Tibial artery (tissue), 4 donors: ENCODE measurements at regions not wholly inside any gene's neighbourhood (a gene's known extent, or its start where the extent isn't known, plus 50 kb on each side); places are given as distances from the start of the nearest gene placed in this dataset.

Experiments used
- DNase-seq, 2 donors: peaks; one replicate each; pipeline ENCODE4 v3.0.0-alpha.2; 2019
- H3K27ac ChIP-seq, 2 donors: fragments of 200-600 bp; sonication (generic) in 1 of 2; 1 replicate in 1 of 2; 2 replicates in 1 of 2; pipeline ENCODE4 v1.5.1; 2018 to 2019; ENCODE audit warnings: mild to moderate bottlenecking in 1 of 2
- H3K27me3 ChIP-seq, 2 donors: fragments of 200-600 bp; sonication (generic) in 1 of 2; one replicate each; pipeline versions ENCODE4 v1.5.1 to v1.6.0; 2016 to 2019
- H3K36me3 ChIP-seq, 3 donors: fragments of 200-600 bp; sonication (generic) in 2 of 3; one replicate each; pipeline ENCODE4 v1.5.1; 2016 to 2019; ENCODE audit warnings: mild to moderate bottlenecking in 2 of 3
- H3K4me1 ChIP-seq, 4 donors: fragments of 200-600 bp; sonication (generic) in 2 of 4; 1 replicate in 3 of 4; 2 replicates in 1 of 4; pipeline ENCODE4 v1.5.1; 2016 to 2019
- H3K4me3 ChIP-seq, 2 donors: fragments of 200-600 bp; sonication (generic) in 1 of 2; 1 replicate in 1 of 2; 2 replicates in 1 of 2; pipeline ENCODE4 v1.5.1; 2018 to 2019; ENCODE audit warnings: mild to moderate bottlenecking in 2 of 2
- H3K9me3 ChIP-seq, 3 donors: fragments of 200-600 bp; sonication (generic) in 1 of 3; one replicate each; pipeline ENCODE4 v1.5.1; 2016 to 2019
- CTCF ChIP-seq, 2 experiments: fragments of 200-600 bp in 1 of 2; fragments of 450-650 bp in 1 of 2; IDR thresholded peaks; one replicate each; pipeline ENCODE4 v1.5.1; 2017 to 2019; ENCODE audit warnings: antibody characterized with exemption in 2 of 2, mild to moderate bottlenecking in 1 of 2, moderate library complexity in 1 of 2
- intact Hi-C: fragments of 100-400 bp; cut with DNase I; formaldehyde crosslinking; loops from one replicate; pipeline ENCODE4 v1.15.0; 2023; ENCODE audit warnings: low total_unique reads

- H3K9me3 ChIP-seq = no peaks in the 10 kb centered on the region
- intact Hi-C loops = no loop called here
- no peak overlapping the region for H3K27ac ChIP-seq
- no peaks in the 10 kb centered on the region for H3K27me3 ChIP-seq
- DNase-seq = no peak
- no peak for TF ChIP-seq CTCF (IDR thresholded peaks at IDR 0.05)
- H3K36me3 ChIP-seq = no peaks in the 10 kb centered on the region
- peaks cover 0 to 3% (median 0%) of the 10 kb centered on the region in 4 donors for H3K4me1 ChIP-seq
- no peak overlapping the region for H3K4me3 ChIP-seq
Measured at GRCh38 chr1:65494671-65495070, 74.2 kb downstream of the LEPR start.

- Histone ChIP-seq H3K4me3 (no peak overlapping the region), H3K27me3 (no peaks in the 10 kb centered on the region), H3K4me1 (peaks cover 0 to 3% (median 0%) of the 10 kb centered on the region in 4 donors), H3K36me3 (no peaks in the 10 kb centered on the region), H3K27ac (no peak overlapping the region), H3K9me3 (no peaks in the 10 kb centered on the region)
- intact Hi-C loops = no loop called here
- no peak for TF ChIP-seq CTCF (IDR thresholded peaks at IDR 0.05)
- no peak for DNase-seq
Measured at GRCh38 chr1:65495137-65495536, 74.7 kb downstream of the LEPR start.

GRCh38 chr1:65497256-65497830 is 76.9 kb downstream of the LEPR start:
- intact Hi-C loops = no loop called here

GRCh38 chr1:65503427-65503826 is 83.0 kb downstream of the LEPR start:
- no peak for TF ChIP-seq CTCF (IDR thresholded peaks at IDR 0.05)
- no peak overlapping the region for H3K4me3 ChIP-seq
- no peak overlapping the region for H3K27ac ChIP-seq
- peaks cover 0 to 7% (median 0%) of the 10 kb centered on the region in 3 donors for H3K9me3 ChIP-seq
- intact Hi-C loops = no loop called here
- H3K27me3 ChIP-seq = no peaks in the 10 kb centered on the region
- H3K4me1 ChIP-seq = no peaks in the 10 kb centered on the region
- H3K36me3 ChIP-seq = no peaks in the 10 kb centered on the region
- no peak for DNase-seq

More at GRCh38 chr1:65497256-65497830, 76.9 kb downstream of the LEPR start:
- no peak overlapping the region for H3K4me3 ChIP-seq
- no peaks in the 10 kb centered on the region for H3K36me3 ChIP-seq
- H3K27me3 ChIP-seq = no peaks in the 10 kb centered on the region
- no peak overlapping the region for H3K27ac ChIP-seq
- TF ChIP-seq CTCF (IDR thresholded peaks at IDR 0.05) = no peak
- H3K4me1 ChIP-seq = peaks cover 0 to 3% (median 0%) of the 10 kb centered on the region in 4 donors
- no peak for DNase-seq
- no peaks in the 10 kb centered on the region for H3K9me3 ChIP-seq

- Histone ChIP-seq H3K4me1 (no peaks in the 10 kb centered on the region), H3K4me3 (no peak overlapping the region), H3K36me3 (no peaks in the 10 kb centered on the region), H3K27ac (no peak overlapping the region), H3K9me3 (peaks cover 0 to 10% (median 0%) of the 10 kb centered on the region in 3 donors), H3K27me3 (no peaks in the 10 kb centered on the region)
- no peak for DNase-seq
- TF ChIP-seq CTCF (IDR thresholded peaks at IDR 0.05) = no peak
- intact Hi-C loops = no loop called here
Measured at GRCh38 chr1:65504263-65504662, 83.8 kb downstream of the LEPR start.
